ENCODE measurements at regions not wholly inside any gene's neighbourhood (a gene's known extent, or its start where the extent isn't known, plus 50 kb on each side); places are given as distances from the start of the nearest gene placed in this dataset.

DNA sequence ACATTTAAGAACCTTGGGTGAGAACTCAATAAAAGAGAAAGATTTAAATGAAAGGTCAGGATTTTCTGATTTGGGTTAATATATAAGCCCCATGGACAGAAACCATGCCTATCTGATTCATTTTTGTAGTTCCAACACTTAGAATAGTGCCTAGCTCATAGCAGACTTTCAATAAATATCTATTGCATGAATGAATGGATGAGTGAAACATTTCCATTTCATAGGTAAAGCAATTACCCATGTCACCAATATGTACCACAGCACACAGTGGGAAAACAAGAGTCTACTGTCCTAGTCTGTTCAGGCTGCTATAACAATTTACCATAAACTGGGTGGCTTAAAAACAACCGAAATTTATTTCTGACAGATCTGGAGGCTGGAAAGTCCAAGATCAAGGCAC is 63.9 kb upstream of the PTPN13 start:
- BruUV-seq (replicated peaks): no TSS peak
- no peak for ATAC-seq
- Histone ChIP-seq H3K4me1 (ENCODE audit: insufficient read depth, low read length) (no peaks in the 10 kb centered on the region), H3K4me2 (ENCODE audit: low read depth, low read length) (no peak overlapping the region), H3K9me3 (ENCODE audit: low read length) (no peaks in the 10 kb centered on the region), H3K27me3 (ENCODE audit: control insufficient read depth in 1 of 2, insufficient read depth in 2 of 2, low read length in 2 of 2) (no peaks in the 10 kb centered on the region), H2AFZ (ENCODE audit: low read length) (no peak overlapping the region), H3K4me3 (replicated peaks in 1 of 3; ENCODE audit: insufficient read depth in 1 of 3, low read depth in 2 of 3, low read length in 3 of 3) (no peak overlapping the region), H4K20me1 (ENCODE audit: insufficient read depth, low read length) (no peaks in the 10 kb centered on the region), H3K9ac (ENCODE audit: insufficient read depth, low read depth, low read length) (no peak overlapping the region), H3K36me3 (replicated peaks in 1 of 2; ENCODE audit: control insufficient read depth in 1 of 2, insufficient read depth in 2 of 2, low read length in 2 of 2) (no peaks in the 10 kb centered on the region), H3K79me2 (ENCODE audit: insufficient read depth, low read length) (no peaks in the 10 kb centered on the region), H3K27ac (ENCODE audit: extremely low read length, insufficient read depth, low read length) (no peak overlapping the region)
- no peak for DNase-seq (ENCODE audit: low spot score)
- in situ Hi-C loops (cut with HindIII; ENCODE audit: extremely low pct_ligation_motif_present, low pct_unique_long_range_greater_than_20kb): no loop called here
- ChIA-PET POLR2A (no interaction called here), CTCF (ENCODE audit: low intra/inter-chr PET ratio, low total read pairs) (no interaction called here)
- FAIRE-seq: no peak
- TF ChIP-seq ZNF615 (CRISPR knock-in tag; IDR thresholded peaks at IDR 0.05; ENCODE audit: borderline replicate concordance) (no peak), ZNF557 (CRISPR knock-in tag; IDR thresholded peaks at IDR 0.05) (no peak), MIER2 (CRISPR knock-in tag; IDR thresholded peaks at IDR 0.05) (no peak), HNF1B (CRISPR knock-in tag; IDR thresholded peaks at IDR 0.05) (no peak), FOXK1 (CRISPR knock-in tag; IDR thresholded peaks at IDR 0.05; ENCODE audit: borderline replicate concordance, low read depth) (no peak), HNRNPUL1 (IDR thresholded peaks at IDR 0.05; ENCODE audit: low read depth, low read length) (no peak), RELA (CRISPR knock-in tag; IDR thresholded peaks at IDR 0.05) (no peak), ATF4 (CRISPR knock-in tag; IDR thresholded peaks at IDR 0.05) (no peak), RFX3 (CRISPR knock-in tag; IDR thresholded peaks at IDR 0.05) (no peak)
- TF ChIP-seq, protein P1, sequence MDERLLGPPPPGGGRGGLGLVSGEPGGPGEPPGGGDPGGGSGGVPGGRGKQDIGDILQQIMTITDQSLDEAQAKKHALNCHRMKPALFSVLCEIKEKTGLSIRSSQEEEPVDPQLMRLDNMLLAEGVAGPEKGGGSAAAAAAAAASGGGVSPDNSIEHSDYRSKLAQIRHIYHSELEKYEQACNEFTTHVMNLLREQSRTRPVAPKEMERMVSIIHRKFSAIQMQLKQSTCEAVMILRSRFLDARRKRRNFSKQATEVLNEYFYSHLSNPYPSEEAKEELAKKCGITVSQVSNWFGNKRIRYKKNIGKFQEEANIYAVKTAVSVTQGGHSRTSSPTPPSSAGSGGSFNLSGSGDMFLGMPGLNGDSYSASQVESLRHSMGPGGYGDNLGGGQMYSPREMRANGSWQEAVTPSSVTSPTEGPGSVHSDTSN (CRISPR knock-in tag; IDR thresholded peaks at IDR 0.05): no peak
- TF ChIP-seq, protein P2, sequence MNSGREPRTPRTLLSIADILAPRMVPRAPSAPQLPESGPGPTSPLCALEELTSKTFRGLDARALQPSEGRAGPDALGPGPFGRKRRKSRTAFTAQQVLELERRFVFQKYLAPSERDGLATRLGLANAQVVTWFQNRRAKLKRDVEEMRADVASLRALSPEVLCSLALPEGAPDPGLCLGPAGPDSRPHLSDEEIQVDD (CRISPR knock-in tag; IDR thresholded peaks at IDR 0.05; ENCODE audit: borderline replicate concordance): no peak
- TF ChIP-seq, protein P3, sequence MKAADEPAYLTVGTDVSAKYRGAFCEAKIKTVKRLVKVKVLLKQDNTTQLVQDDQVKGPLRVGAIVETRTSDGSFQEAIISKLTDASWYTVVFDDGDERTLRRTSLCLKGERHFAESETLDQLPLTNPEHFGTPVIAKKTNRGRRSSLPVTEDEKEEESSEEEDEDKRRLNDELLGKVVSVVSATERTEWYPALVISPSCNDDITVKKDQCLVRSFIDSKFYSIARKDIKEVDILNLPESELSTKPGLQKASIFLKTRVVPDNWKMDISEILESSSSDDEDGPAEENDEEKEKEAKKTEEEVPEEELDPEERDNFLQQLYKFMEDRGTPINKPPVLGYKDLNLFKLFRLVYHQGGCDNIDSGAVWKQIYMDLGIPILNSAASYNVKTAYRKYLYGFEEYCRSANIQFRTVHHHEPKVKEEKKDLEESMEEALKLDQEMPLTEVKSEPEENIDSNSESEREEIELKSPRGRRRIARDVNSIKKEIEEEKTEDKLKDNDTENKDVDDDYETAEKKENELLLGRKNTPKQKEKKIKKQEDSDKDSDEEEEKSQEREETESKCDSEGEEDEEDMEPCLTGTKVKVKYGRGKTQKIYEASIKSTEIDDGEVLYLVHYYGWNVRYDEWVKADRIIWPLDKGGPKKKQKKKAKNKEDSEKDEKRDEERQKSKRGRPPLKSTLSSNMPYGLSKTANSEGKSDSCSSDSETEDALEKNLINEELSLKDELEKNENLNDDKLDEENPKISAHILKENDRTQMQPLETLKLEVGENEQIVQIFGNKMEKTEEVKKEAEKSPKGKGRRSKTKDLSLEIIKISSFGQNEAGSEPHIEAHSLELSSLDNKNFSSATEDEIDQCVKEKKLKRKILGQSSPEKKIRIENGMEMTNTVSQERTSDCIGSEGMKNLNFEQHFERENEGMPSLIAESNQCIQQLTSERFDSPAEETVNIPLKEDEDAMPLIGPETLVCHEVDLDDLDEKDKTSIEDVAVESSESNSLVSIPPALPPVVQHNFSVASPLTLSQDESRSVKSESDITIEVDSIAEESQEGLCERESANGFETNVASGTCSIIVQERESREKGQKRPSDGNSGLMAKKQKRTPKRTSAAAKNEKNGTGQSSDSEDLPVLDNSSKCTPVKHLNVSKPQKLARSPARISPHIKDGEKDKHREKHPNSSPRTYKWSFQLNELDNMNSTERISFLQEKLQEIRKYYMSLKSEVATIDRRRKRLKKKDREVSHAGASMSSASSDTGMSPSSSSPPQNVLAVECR (CRISPR knock-in tag; IDR thresholded peaks at IDR 0.05; ENCODE audit: borderline replicate concordance): no peak
- WGBS (ENCODE audit: low lambda C conversion rate): 0% methylated on average over 1 of the region's 1 CpG
- intact Hi-C loops (cut with micrococcal nuclease; ENCODE audit: unreplicated experiment): loop anchor here (2.0 kb wide), 1 partner anchor 41 kb away; no protein-coding TSS in a partner anchor
